Heart right ventricle (tissue), 16 donors: ENCODE measurements at regions not wholly inside any gene's neighbourhood (a gene's known extent, or its start where the extent isn't known, plus 50 kb on each side); places are given as distances from the start of the nearest gene placed in this dataset.

ENCODE experiments used
- ATAC-seq, 8 donors: fragments of 200-7000 bp; cut with Tn5 transposase; one replicate each; pipeline ENCODE4 v1.9.1; 2020; ENCODE audit warnings: mild to moderate bottlenecking in 8 of 8, moderate library complexity in 8 of 8, moderate number of reproducible peaks in 1 of 8
- DNase-seq, 2 donors: peaks; one replicate each; pipeline ENCODE4 v3.0.0-alpha.2; 2020
- H3K27ac ChIP-seq, 10 donors: fragments of 200-600 bp; sonication (generic) in 2 of 10; one replicate each; pipeline versions ENCODE4 v1.5.0 to v1.8.0; 2020 to 2022; ENCODE audit warnings: mild to moderate bottlenecking in 3 of 10
- H3K27me3 ChIP-seq, 7 donors: fragments of 200-600 bp; one replicate each; pipeline ENCODE4 v1.8.0; 2021 to 2022; ENCODE audit warnings: mild to moderate bottlenecking in 2 of 7
- H3K36me3 ChIP-seq, 9 donors: fragments of 200-600 bp; sonication (generic) in 1 of 9; one replicate each; pipeline versions ENCODE4 v1.5.0 to v1.8.0; 2020 to 2022; ENCODE audit warnings: mild to moderate bottlenecking in 2 of 9
- H3K4me1 ChIP-seq, 9 donors: fragments of 200-600 bp; sonication (generic) in 1 of 9; one replicate each; pipeline versions ENCODE4 v1.5.0 to v1.8.0; 2020 to 2022; ENCODE audit warnings: mild to moderate bottlenecking in 4 of 9
- H3K4me3 ChIP-seq, 10 donors: fragments of 200-600 bp; sonication (generic) in 2 of 10; one replicate each; pipeline versions ENCODE4 v1.5.0 to v1.8.0; 2020 to 2022; ENCODE audit warnings: mild to moderate bottlenecking in 7 of 10, moderate library complexity in 2 of 10
- H3K9me3 ChIP-seq, 11 donors: fragments of 200-600 bp in 10 of 11; sonication (generic) in 2 of 11; one replicate each; pipeline versions ENCODE4 v1.5.0 to v1.8.0; 2013 to 2022; ENCODE audit warnings: mild to moderate bottlenecking in 2 of 11, control low read depth in 1 of 11, moderate library complexity in 1 of 11
- WGBS, 2 donors: extraction: QIAGEN DNeasy Blood & Tissue Kit; methylation state at CpG; one replicate each; pipeline ENCODE4 v1.1.7; 2013; ENCODE audit warnings: inconsistent platforms in 1 of 2; 5-methylcytosine and 5-hydroxymethylcytosine counted together
- intact Hi-C, 10 donors: fragments of 100-400 bp; cut with DNase I; formaldehyde crosslinking; loops; one replicate each; pipeline versions ENCODE4 v1.11.1 to v1.14.2; 2022
- TF ChIP-seq, protein P1 (sequence below), 9 donors: fragments of 200-600 bp; sonication (generic) in 2 of 9; IDR thresholded peaks; one replicate each; pipeline versions ENCODE4 v1.5.0 to v1.8.0; 2021 to 2022; ENCODE audit warnings: antibody characterized with exemption in 9 of 9, mild to moderate bottlenecking in 5 of 9, moderate library complexity in 1 of 9
- donor health status: Arrhythmogenic right ventricular cardiomyopathy.
- donor health status: ischemic (EF 13 %, LVEDD 7.1; RV severe dilation, severe dysfunction).
- donor health status: healthy with polysubstance abuse.
- donor health status: DM: no; HTN: yes; CAD: no.
- donor health status: DM: no; HTN: no; CAD: no.
- donor health status: ischemic (EF 25% LVEDD 6.9; RV normal size, moderate dysfunction).
- donor health status: ischemic (EF 25% LVEDD 5.7; RV mildly dilated, moderate dysfunction).
- donor health status: healthy.
- donor health status: DM: yes; HTN: yes; CAD: no.
- donor health status: Ischemic cardiomyopathy.
- donor health status: ischemic (EF 35%, LVEDD 5.7; RV mildly dilated, moderate dysfunction).
- donor health status: nonischemic (EF 11% LVEDD 7.7; RV severe dilation, severe dysfunction).
- donor health status: DM: yes; HTN: yes; CAD: no.
- donor health status: PGD.
- donor health status: ischemic (EF 29% LVEDD 5.4; RV normal size, mild dysfunction).
- donor health status: nonischemic (EF 23%, LVEDD 6.1; RV moderate dilation, normal function).

DNA sequence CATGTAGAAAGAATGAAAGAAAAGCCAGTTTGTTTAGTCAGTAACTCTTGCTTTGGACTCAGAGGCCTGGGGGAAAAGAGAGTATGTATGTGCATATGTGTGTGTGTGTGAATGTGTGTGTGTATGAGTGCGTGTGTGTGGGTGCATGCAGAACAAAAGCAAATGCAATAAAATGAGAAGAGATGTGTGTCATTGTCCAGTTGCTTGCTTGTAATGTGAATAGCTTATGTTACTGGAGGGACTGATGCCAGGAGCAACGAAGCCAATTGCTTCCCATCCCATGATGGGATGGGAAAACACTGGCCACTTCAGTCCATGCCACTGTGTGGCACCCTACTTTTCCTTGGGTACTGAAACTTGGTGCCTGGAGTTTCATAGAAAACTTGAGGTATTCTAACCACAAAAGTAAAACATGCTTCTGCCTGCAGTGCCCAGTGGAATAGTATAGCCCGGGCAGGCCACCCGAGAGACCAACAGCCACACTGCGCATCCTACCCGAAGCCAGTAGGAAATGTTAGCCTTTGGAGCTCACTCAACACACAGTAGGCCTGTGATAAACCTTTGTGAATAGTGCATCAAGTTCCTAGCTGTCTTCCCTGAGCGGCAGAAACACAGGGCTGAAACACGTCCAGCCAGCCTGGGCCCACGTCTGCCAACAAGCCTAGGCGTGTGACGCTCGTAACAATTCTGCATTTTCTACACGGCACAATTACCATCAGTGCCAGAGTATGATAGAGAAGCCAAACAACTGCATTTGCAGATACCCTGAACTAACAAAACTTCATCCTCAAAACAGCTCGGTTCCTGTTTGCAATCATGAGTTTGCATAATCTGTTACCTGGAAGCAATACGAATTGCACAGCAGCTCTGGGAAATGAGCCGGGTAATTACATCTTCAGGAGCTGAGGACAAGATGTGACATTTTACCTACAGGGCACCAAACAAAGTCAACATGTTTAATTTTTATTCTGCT, 198.1 kb downstream of the SYK start:
- no peak for DNase-seq

DNA sequence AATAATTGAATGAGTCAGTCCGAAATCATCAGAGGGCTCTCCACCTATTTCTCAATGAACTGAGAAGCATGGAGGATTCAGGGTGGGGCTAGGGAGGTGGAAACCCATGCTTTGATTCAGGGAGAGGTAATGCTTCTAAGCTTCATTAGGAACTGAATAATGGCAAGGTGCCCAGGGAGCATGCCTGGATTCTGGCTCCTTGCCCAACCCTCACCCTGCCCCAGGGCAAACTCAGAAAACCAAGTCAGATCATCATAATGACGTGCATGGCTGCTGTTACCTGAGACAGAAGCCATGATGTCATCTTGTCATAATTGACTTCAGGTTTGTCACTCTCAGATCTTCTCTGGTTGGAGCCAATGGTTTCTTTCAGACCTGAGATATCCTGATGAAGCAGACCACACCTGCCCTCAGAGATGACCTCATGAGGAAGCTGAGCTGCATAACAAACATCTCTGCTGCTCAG, 199.6 kb downstream of the SYK start:
- intact Hi-C loops: no loop called here
- Histone ChIP-seq H3K27ac (no peak overlapping the region), H3K36me3 (no peaks in the 10 kb centered on the region), H3K4me3 (no peak overlapping the region), H3K9me3 (peaks cover 0 to 6% (median 0%) of the 10 kb centered on the region in 11 donors), H3K4me1 (peaks cover 0 to 6% (median 0%) of the 10 kb centered on the region in 9 donors), H3K27me3 (no peaks in the 10 kb centered on the region)
- ATAC-seq (no peak), DNase-seq (no peak)
- TF ChIP-seq, protein P1, sequence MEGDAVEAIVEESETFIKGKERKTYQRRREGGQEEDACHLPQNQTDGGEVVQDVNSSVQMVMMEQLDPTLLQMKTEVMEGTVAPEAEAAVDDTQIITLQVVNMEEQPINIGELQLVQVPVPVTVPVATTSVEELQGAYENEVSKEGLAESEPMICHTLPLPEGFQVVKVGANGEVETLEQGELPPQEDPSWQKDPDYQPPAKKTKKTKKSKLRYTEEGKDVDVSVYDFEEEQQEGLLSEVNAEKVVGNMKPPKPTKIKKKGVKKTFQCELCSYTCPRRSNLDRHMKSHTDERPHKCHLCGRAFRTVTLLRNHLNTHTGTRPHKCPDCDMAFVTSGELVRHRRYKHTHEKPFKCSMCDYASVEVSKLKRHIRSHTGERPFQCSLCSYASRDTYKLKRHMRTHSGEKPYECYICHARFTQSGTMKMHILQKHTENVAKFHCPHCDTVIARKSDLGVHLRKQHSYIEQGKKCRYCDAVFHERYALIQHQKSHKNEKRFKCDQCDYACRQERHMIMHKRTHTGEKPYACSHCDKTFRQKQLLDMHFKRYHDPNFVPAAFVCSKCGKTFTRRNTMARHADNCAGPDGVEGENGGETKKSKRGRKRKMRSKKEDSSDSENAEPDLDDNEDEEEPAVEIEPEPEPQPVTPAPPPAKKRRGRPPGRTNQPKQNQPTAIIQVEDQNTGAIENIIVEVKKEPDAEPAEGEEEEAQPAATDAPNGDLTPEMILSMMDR (IDR thresholded peaks at IDR 0.05): no peak
- 62 to 76% methylated on average over 2 of the region's 2 CpGs for WGBS, 2 donors

More for the DNA sequence above, 198.1 kb downstream of the SYK start:
- Histone ChIP-seq H3K4me1 (peaks cover 0 to 6% (median 0%) of the 10 kb centered on the region in 9 donors), H3K27me3 (no peaks in the 10 kb centered on the region), H3K4me3 (no peak overlapping the region), H3K9me3 (peaks cover 0 to 6% (median 0%) of the 10 kb centered on the region in 11 donors), H3K27ac (no peak overlapping the region), H3K36me3 (no peaks in the 10 kb centered on the region)
- WGBS, 2 donors: 86 to 87% methylated on average over 16 of the region's 16 CpGs
- TF ChIP-seq, protein P1 (IDR thresholded peaks at IDR 0.05): no peak
- no peak for ATAC-seq
- intact Hi-C loops: no loop called here

DNA sequence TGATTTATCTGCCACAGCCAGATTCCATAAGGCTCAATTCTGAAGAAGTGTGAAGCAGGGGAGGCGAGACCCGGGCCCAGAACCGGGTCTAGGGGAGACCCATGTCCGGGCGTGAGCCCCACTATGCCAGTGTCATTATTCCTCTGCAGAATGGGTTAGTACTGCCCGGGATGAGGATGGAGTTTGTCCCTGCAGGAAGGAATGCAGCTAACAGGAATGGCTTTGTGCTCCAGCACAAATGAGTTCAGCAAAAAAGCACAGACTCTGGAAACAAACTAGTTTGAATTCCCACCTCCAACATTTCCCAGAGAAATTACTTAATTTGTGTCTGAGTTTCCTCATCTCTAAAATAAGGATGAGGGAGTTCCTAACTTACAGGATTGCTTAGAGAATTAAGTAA, 202.9 kb downstream of the SYK start:
- peaks cover 0 to 18% (median 0%) of the 10 kb centered on the region in 11 donors for H3K9me3 ChIP-seq
- DNase-seq (no peak), ATAC-seq (no peak)
- H3K27me3 ChIP-seq: no peaks in the 10 kb centered on the region
- 81 to 87% methylated on average over 6 of the region's 6 CpGs for WGBS, 2 donors
- no peak overlapping the region for H3K4me3 ChIP-seq
- H3K36me3 ChIP-seq: no peaks in the 10 kb centered on the region
- H3K27ac ChIP-seq: no peak overlapping the region
- intact Hi-C loops: no loop called here
- H3K4me1 ChIP-seq: no peaks in the 10 kb centered on the region
- TF ChIP-seq, protein P1 (IDR thresholded peaks at IDR 0.05): no peak

DNA sequence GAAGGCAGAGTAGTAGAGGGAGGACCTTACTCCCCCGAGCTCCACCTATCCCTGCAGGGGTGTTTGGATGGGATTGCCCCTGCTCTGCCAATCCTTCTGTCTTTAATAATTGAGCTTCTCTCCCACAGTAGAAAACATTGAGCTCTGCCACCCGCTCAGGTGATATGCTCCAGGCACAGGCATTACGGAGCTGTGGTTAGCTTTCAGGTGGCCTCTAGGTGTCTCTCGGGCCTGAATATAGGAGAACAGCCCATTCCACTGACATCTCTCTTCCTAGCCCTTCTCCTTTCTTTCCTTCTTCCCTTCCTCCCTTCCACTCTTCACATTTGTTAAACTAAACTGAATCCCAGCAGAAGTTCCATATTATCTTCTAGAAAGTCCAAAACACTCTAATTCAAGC, 203.4 kb downstream of the SYK start:
- TF ChIP-seq, protein P1 (IDR thresholded peaks at IDR 0.05): no peak
- Histone ChIP-seq H3K4me3 (no peak overlapping the region), H3K27me3 (no peaks in the 10 kb centered on the region), H3K36me3 (no peaks in the 10 kb centered on the region), H3K4me1 (no peaks in the 10 kb centered on the region), H3K27ac (no peak overlapping the region), H3K9me3 (peaks cover 0 to 18% (median 0%) of the 10 kb centered on the region in 11 donors)
- ATAC-seq (no peak), DNase-seq (no peak)
- WGBS, 2 donors: 74% methylated on average over 4 of the region's 4 CpGs
- intact Hi-C loops: no loop called here
